HEK293 (cell line): ENCODE measurements at regions not wholly inside any gene's neighbourhood (a gene's known extent, or its start where the extent isn't known, plus 50 kb on each side); places are given as distances from the start of the nearest gene placed in this dataset.

Experiments
- CTCF ChIA-PET: fragments of 350-600 bp; formaldehyde crosslinking; extraction: SDS; loops from one replicate; lab custom pipeline; 2021; ENCODE audit warnings: antibody characterized with exemption; lab: Yijun Ruan, JAX
- POLR2A ChIA-PET: fragments of 300-600 bp; formaldehyde crosslinking; extraction: SDS; loops from one replicate; lab custom pipeline; 2020; ENCODE audit warnings: antibody characterized with exemption, inconsistent platforms; lab: Yijun Ruan, JAX
- H3K27ac ChIP-seq: fragments of 200-500 bp; sonication (Bioruptor generic); 2 replicates; pipeline ENCODE4 v1.5.1; 2014; ENCODE audit warnings: low read depth, low read length, control low read depth, inconsistent platforms; ENCODE audit errors: extremely low read depth
- H3K36me3 ChIP-seq, 2 experiments: fragments of 200-500 bp in 1 of 2; sonication (Bioruptor generic) in 1 of 2; 1 replicate in 1 of 2; 2 replicates in 1 of 2; pipeline ENCODE4 v1.5.1; 2014 to 2017; ENCODE audit warnings: inconsistent platforms in 2 of 2, low read length in 2 of 2; ENCODE audit not compliant: control insufficient read depth in 2 of 2, insufficient read depth in 1 of 2
- H3K4me1 ChIP-seq: fragments of 200-500 bp; sonication (Bioruptor generic); 2 replicates; pipeline ENCODE4 v1.5.1; 2014; ENCODE audit warnings: mild to moderate bottlenecking, low read length, inconsistent platforms; ENCODE audit not compliant: control insufficient read depth, insufficient read depth
- H3K4me3 ChIP-seq: 2 replicates; pipeline ENCODE4 v1.5.1; 2011; ENCODE audit warnings: low read depth, mild to moderate bottlenecking, control low read depth, low read length, moderate library complexity
- H3K9me3 ChIP-seq: fragments of 200-500 bp; sonication (Bioruptor generic); 2 replicates; pipeline ENCODE4 v1.5.1; 2014; ENCODE audit warnings: low read depth, low read length, inconsistent platforms; ENCODE audit not compliant: control insufficient read depth, insufficient read depth
- HOXC10 ChIP-seq: sonication (generic); formaldehyde crosslinking; IDR thresholded peaks from 2 replicates; pipeline ENCODE4 v1.8.1; 2023; ENCODE audit warnings: mild to moderate bottlenecking, missing genetic modification reagents
- OVOL3 ChIP-seq: fragments of 450-650 bp; formaldehyde crosslinking; IDR thresholded peaks from 2 replicates; pipeline ENCODE4 v1.5.1; 2016; ENCODE audit warnings: missing biosample characterization, missing genetic modification characterization
- SCRT2 ChIP-seq: fragments of 450-650 bp; formaldehyde crosslinking; IDR thresholded peaks from 2 replicates; pipeline ENCODE4 v1.5.1; 2016; ENCODE audit warnings: missing biosample characterization, missing genetic modification characterization
- TRIM28 ChIP-seq: IDR thresholded peaks from 2 replicates; pipeline ENCODE4 v1.6.1; 2011; ENCODE audit warnings: low read length, control low read depth, borderline replicate concordance
- WT1 ChIP-seq: fragments of 450-650 bp; formaldehyde crosslinking; IDR thresholded peaks from 2 replicates; pipeline ENCODE4 v1.5.1; 2016; ENCODE audit warnings: missing biosample characterization, missing genetic modification characterization
- ZBTB1 ChIP-seq: fragments of 450-650 bp; formaldehyde crosslinking; IDR thresholded peaks from 2 replicates; pipeline ENCODE4 v1.5.1; 2016; ENCODE audit warnings: missing biosample characterization, missing genetic modification characterization
- ZBTB8A ChIP-seq: fragments of 450-650 bp; formaldehyde crosslinking; IDR thresholded peaks from 2 replicates; pipeline ENCODE4 v1.5.1; 2016; ENCODE audit warnings: missing biosample characterization, missing genetic modification characterization
- ZFP3 ChIP-seq: fragments of 450-650 bp; formaldehyde crosslinking; IDR thresholded peaks from 2 replicates; pipeline ENCODE4 v1.5.1; 2016; ENCODE audit warnings: low read depth, missing biosample characterization, missing genetic modification characterization
- ZNF132 ChIP-seq: fragments of 450-650 bp; formaldehyde crosslinking; IDR thresholded peaks from 2 replicates; pipeline ENCODE4 v1.5.1; 2017; ENCODE audit warnings: missing biosample characterization, missing genetic modification characterization, borderline replicate concordance
- ZNF169 ChIP-seq: fragments of 450-650 bp; formaldehyde crosslinking; IDR thresholded peaks from 2 replicates; pipeline ENCODE4 v1.5.1; 2016; ENCODE audit warnings: missing biosample characterization, missing genetic modification characterization
- ZNF2 ChIP-seq: fragments of 450-650 bp; formaldehyde crosslinking; IDR thresholded peaks from 2 replicates; pipeline ENCODE4 v1.5.1; 2016; ENCODE audit warnings: missing biosample characterization, missing genetic modification characterization
- ZNF561 ChIP-seq: fragments of 450-650 bp; IDR thresholded peaks from 2 replicates; pipeline ENCODE4 v1.5.1; 2018; ENCODE audit warnings: missing biosample characterization, missing genetic modification characterization, borderline replicate concordance
- ZNF596 ChIP-seq: fragments of 450-650 bp; IDR thresholded peaks from 2 replicates; pipeline ENCODE4 v1.5.0; 2018; ENCODE audit warnings: missing biosample characterization, mild to moderate bottlenecking, missing genetic modification characterization, moderate library complexity
- ZNF624 ChIP-seq: fragments of 450-650 bp; formaldehyde crosslinking; IDR thresholded peaks from 2 replicates; pipeline ENCODE4 v1.5.1; 2017; ENCODE audit warnings: missing biosample characterization, missing genetic modification characterization
- ZNF664 ChIP-seq: fragments of 450-650 bp; formaldehyde crosslinking; IDR thresholded peaks from 2 replicates; pipeline ENCODE4 v1.5.1; 2016; ENCODE audit warnings: missing biosample characterization, missing genetic modification characterization
- ZNF747 ChIP-seq: fragments of 450-650 bp; formaldehyde crosslinking; IDR thresholded peaks from 2 replicates; pipeline ENCODE4 v1.5.1; 2016; ENCODE audit warnings: missing biosample characterization, missing genetic modification characterization
- ZNF768 ChIP-seq: fragments of 450-650 bp; formaldehyde crosslinking; IDR thresholded peaks from 2 replicates; pipeline ENCODE4 v1.5.1; 2018; ENCODE audit warnings: missing biosample characterization, mild to moderate bottlenecking, missing genetic modification characterization
- ZNF777 ChIP-seq: fragments of 450-650 bp; formaldehyde crosslinking; IDR thresholded peaks from 2 replicates; pipeline ENCODE4 v1.5.1; 2017; ENCODE audit warnings: missing biosample characterization, missing genetic modification characterization, borderline replicate concordance
- TF ChIP-seq, protein P1 (sequence below): fragments of 450-650 bp; formaldehyde crosslinking; IDR thresholded peaks from 2 replicates; pipeline ENCODE4 v1.5.1; 2016; ENCODE audit warnings: missing biosample characterization, missing genetic modification characterization, borderline replicate concordance
- TF ChIP-seq, protein P2 (sequence below): fragments of 450-650 bp; IDR thresholded peaks from 2 replicates; pipeline ENCODE4 v1.5.1; 2018; ENCODE audit warnings: missing biosample characterization, mild to moderate bottlenecking, missing genetic modification characterization
- TF ChIP-seq, protein P3 (sequence below): fragments of 450-650 bp; formaldehyde crosslinking; IDR thresholded peaks from 2 replicates; pipeline ENCODE4 v1.5.1; 2016; ENCODE audit warnings: missing biosample characterization, missing genetic modification characterization
- TF ChIP-seq, protein P4 (sequence below): fragments of 450-650 bp; formaldehyde crosslinking; IDR thresholded peaks from 2 replicates; pipeline ENCODE4 v1.5.1; 2016; ENCODE audit warnings: missing biosample characterization, missing genetic modification characterization, borderline replicate concordance
- TF ChIP-seq, protein P5 (sequence below): fragments of 450-650 bp; formaldehyde crosslinking; IDR thresholded peaks from 2 replicates; pipeline ENCODE4 v1.5.1; 2016; ENCODE audit warnings: missing biosample characterization, missing genetic modification characterization

DNA sequence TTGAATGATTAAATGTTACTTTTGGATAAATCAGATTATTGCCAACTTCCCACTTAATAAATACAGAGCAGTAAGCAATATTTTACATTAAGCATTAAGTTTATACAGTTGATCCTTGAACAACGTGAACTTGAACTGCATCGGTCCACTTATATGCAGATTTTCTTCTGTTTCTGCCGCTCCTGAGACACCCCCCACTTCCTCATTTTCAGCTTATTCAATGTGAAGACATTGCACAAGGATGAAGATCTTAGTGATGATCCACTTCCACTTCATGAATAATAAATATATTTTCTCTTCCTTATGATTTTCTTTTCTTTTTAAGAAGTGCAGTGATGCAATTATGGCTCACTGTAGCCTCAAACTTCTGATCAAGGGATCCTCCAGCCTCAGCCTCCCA, 167.2 kb downstream of the LINC00237 start (continued):
- TF ChIP-seq, protein P1, sequence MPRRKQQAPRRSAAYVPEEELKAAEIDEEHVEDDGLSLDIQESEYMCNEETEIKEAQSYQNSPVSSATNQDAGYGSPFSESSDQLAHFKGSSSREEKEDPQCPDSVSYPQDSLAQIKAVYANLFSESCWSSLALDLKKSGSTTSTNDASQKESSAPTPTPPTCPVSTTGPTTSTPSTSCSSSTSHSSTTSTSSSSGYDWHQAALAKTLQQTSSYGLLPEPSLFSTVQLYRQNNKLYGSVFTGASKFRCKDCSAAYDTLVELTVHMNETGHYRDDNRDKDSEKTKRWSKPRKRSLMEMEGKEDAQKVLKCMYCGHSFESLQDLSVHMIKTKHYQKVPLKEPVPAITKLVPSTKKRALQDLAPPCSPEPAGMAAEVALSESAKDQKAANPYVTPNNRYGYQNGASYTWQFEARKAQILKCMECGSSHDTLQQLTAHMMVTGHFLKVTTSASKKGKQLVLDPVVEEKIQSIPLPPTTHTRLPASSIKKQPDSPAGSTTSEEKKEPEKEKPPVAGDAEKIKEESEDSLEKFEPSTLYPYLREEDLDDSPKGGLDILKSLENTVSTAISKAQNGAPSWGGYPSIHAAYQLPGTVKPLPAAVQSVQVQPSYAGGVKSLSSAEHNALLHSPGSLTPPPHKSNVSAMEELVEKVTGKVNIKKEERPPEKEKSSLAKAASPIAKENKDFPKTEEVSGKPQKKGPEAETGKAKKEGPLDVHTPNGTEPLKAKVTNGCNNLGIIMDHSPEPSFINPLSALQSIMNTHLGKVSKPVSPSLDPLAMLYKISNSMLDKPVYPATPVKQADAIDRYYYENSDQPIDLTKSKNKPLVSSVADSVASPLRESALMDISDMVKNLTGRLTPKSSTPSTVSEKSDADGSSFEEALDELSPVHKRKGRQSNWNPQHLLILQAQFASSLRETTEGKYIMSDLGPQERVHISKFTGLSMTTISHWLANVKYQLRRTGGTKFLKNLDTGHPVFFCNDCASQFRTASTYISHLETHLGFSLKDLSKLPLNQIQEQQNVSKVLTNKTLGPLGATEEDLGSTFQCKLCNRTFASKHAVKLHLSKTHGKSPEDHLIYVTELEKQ (tag by site-specific recombination) = no peak
- TF ChIP-seq ZNF624 (tag by site-specific recombination) = no peak
- TF ChIP-seq OVOL3 (tag by site-specific recombination) = no peak
- TF ChIP-seq HOXC10 = no peak
- no peak for TF ChIP-seq ZFP3
- TF ChIP-seq ZNF2 (tag by site-specific recombination) = no peak

DNA sequence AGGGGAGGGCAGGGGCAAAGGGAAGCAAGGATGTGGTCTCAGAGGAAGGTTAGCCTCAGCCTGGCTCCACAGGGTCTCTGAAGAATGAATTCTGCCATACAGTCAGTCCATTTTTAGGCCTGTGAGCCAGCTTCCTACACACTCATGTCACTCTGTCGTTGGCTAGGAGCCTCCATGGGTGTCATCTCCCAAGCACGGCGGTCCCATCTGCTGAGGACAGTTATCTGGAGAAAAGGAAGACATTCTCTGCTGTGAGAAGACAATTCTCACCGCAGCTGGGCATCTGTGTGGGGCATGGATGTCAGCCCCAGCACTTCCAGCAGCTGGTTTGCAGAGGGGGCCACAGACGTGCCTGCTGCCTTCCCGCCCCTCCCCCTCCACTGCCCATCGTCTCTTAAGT, 167.6 kb downstream of the LINC00237 start:
- Histone ChIP-seq H3K27ac (no peak overlapping the region), H3K9me3 (no peaks in the 10 kb centered on the region), H3K36me3 (no peaks in the 10 kb centered on the region), H3K4me1 (no peaks in the 10 kb centered on the region), H3K4me3 (no peak overlapping the region)
- CTCF ChIA-PET = no interaction called here
- TF ChIP-seq ZBTB1 (tag by site-specific recombination) (no peak), ZNF561 (tag by site-specific recombination) (no peak), SCRT2 (tag by site-specific recombination) (no peak), ZBTB8A (no peak), ZNF768 (tag by site-specific recombination) (no peak)
- TF ChIP-seq, protein P2, sequence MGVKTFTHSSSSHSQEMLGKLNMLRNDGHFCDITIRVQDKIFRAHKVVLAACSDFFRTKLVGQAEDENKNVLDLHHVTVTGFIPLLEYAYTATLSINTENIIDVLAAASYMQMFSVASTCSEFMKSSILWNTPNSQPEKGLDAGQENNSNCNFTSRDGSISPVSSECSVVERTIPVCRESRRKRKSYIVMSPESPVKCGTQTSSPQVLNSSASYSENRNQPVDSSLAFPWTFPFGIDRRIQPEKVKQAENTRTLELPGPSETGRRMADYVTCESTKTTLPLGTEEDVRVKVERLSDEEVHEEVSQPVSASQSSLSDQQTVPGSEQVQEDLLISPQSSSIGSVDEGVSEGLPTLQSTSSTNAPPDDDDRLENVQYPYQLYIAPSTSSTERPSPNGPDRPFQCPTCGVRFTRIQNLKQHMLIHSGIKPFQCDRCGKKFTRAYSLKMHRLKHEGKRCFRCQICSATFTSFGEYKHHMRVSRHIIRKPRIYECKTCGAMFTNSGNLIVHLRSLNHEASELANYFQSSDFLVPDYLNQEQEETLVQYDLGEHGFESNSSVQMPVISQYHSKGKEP (tag by site-specific recombination) = no peak
- TF ChIP-seq, protein P3, sequence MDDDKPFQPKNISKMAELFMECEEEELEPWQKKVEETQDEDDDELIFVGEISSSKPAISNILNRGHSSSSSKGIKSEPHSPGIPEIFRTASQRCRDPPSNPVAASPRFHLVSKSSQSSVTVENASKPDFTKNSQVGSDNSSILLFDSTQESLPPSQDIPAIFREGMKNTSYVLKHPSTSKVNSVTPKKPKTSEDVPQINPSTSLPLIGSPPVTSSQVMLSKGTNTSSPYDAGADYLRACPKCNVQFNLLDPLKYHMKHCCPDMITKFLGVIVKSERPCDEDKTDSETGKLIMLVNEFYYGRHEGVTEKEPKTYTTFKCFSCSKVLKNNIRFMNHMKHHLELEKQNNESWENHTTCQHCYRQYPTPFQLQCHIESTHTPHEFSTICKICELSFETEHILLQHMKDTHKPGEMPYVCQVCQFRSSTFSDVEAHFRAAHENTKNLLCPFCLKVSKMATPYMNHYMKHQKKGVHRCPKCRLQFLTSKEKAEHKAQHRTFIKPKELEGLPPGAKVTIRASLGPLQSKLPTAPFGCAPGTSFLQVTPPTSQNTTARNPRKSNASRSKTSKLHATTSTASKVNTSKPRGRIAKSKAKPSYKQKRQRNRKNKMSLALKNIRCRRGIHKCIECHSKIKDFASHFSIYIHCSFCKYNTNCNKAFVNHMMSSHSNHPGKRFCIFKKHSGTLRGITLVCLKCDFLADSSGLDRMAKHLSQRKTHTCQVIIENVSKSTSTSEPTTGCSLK (tag by site-specific recombination) = no peak
- POLR2A ChIA-PET = no interaction called here

DNA sequence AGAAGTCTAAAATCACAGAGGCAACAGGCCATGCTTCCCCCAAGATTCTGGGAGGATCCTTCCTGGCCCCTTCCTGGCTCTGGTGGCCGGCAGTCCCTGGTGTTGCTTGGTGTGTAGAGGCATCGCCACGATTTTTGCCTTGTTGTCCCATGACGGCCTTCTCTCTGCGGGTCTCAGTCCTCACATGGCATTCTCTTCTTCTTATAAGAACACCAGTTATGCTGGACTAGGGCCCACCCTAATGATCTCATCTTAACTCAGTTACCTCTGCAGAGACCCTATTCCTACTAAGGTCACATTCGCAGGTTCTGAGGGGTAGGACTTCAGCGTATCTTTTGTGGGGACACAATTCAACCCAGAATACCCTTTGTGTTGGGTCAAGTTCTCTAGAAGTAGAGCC, 168.0 kb downstream of the LINC00237 start:
- H3K4me1 ChIP-seq = no peaks in the 10 kb centered on the region
- H3K4me3 ChIP-seq = no peak overlapping the region
- no peaks in the 10 kb centered on the region for H3K9me3 ChIP-seq
- ChIA-PET CTCF (no interaction called here), POLR2A (no interaction called here)
- no peaks in the 10 kb centered on the region for H3K36me3 ChIP-seq
- no peak overlapping the region for H3K27ac ChIP-seq
- TF ChIP-seq ZNF596 (tag by site-specific recombination) = no peak
- TF ChIP-seq TRIM28 = no peak
- TF ChIP-seq, protein P4, sequence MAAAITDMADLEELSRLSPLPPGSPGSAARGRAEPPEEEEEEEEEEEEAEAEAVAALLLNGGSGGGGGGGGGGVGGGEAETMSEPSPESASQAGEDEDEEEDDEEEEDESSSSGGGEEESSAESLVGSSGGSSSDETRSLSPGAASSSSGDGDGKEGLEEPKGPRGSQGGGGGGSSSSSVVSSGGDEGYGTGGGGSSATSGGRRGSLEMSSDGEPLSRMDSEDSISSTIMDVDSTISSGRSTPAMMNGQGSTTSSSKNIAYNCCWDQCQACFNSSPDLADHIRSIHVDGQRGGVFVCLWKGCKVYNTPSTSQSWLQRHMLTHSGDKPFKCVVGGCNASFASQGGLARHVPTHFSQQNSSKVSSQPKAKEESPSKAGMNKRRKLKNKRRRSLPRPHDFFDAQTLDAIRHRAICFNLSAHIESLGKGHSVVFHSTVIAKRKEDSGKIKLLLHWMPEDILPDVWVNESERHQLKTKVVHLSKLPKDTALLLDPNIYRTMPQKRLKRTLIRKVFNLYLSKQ (tag by site-specific recombination) = no peak
- no peak for TF ChIP-seq ZNF664 (tag by site-specific recombination)
- no peak for TF ChIP-seq ZNF169 (tag by site-specific recombination)
- TF ChIP-seq, protein P5, sequence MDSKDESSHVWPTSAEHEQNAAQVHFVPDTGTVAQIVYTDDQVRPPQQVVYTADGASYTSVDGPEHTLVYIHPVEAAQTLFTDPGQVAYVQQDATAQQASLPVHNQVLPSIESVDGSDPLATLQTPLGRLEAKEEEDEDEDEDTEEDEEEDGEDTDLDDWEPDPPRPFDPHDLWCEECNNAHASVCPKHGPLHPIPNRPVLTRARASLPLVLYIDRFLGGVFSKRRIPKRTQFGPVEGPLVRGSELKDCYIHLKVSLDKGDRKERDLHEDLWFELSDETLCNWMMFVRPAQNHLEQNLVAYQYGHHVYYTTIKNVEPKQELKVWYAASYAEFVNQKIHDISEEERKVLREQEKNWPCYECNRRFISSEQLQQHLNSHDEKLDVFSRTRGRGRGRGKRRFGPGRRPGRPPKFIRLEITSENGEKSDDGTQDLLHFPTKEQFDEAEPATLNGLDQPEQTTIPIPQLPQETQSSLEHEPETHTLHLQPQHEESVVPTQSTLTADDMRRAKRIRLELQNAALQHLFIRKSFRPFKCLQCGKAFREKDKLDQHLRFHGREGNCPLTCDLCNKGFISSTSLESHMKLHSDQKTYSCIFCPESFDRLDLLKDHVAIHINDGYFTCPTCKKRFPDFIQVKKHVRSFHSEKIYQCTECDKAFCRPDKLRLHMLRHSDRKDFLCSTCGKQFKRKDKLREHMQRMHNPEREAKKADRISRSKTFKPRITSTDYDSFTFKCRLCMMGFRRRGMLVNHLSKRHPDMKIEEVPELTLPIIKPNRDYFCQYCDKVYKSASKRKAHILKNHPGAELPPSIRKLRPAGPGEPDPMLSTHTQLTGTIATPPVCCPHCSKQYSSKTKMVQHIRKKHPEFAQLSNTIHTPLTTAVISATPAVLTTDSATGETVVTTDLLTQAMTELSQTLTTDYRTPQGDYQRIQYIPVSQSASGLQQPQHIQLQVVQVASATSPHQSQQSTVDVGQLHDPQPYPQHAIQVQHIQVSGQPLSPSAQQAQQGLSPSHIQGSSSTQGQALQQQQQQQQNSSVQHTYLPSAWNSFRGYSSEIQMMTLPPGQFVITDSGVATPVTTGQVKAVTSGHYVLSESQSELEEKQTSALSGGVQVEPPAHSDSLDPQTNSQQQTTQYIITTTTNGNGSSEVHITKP (tag by site-specific recombination) = no peak
- TF ChIP-seq WT1 (tag by site-specific recombination) = no peak
- TF ChIP-seq ZNF777 (tag by site-specific recombination) = no peak
- TF ChIP-seq ZNF747 (tag by site-specific recombination) = no peak
- no peak for TF ChIP-seq ZNF132 (tag by site-specific recombination)
- TF ChIP-seq ZNF768 (tag by site-specific recombination) = no peak
